Small intestine (tissue), 7 donors: ENCODE measurements at regions not wholly inside any gene's neighbourhood (a gene's known extent, or its start where the extent isn't known, plus 50 kb on each side); places are given as distances from the start of the nearest gene placed in this dataset.

Source experiments
- DNase-seq, 2 donors: peaks; one replicate each; pipeline versions ENCODE4 v3.0.0 to v3.0.0-alpha.2; 2013
- FAIRE-seq: peaks from 2 replicates; lab custom pipeline; 2012; peaks lifted over from hg19 to GRCh38; lab: Jason Lieb, UNC
- H3K27ac ChIP-seq, 3 donors: one replicate each; pipeline ENCODE4 v1.5.1; 2013; ENCODE audit warnings: low read length in 2 of 3, mild to moderate bottlenecking in 2 of 3, control low read depth in 1 of 3, inconsistent platforms in 1 of 3, low read depth in 1 of 3, moderate library complexity in 1 of 3
- H3K27me3 ChIP-seq, 3 donors: one replicate each; pipeline ENCODE4 v1.6.1; 2013; ENCODE audit warnings: low read length in 3 of 3, inconsistent platforms in 1 of 3; ENCODE audit not compliant: control insufficient read depth in 3 of 3, insufficient read depth in 3 of 3
- H3K36me3 ChIP-seq, 3 donors: one replicate each; pipeline ENCODE4 v1.6.1; 2013; ENCODE audit warnings: low read length in 3 of 3, inconsistent platforms in 1 of 3, low read depth in 1 of 3, mild to moderate bottlenecking in 1 of 3, moderate library complexity in 1 of 3; ENCODE audit not compliant: control insufficient read depth in 3 of 3, insufficient read depth in 2 of 3
- H3K4me1 ChIP-seq, 3 donors: one replicate each; pipeline ENCODE4 v1.6.1; 2013; ENCODE audit warnings: low read length in 2 of 3, inconsistent platforms in 1 of 3, low read depth in 1 of 3, mild to moderate bottlenecking in 1 of 3, moderate library complexity in 1 of 3; ENCODE audit not compliant: control insufficient read depth in 3 of 3, insufficient read depth in 2 of 3
- H3K4me3 ChIP-seq, 3 donors: one replicate each; pipeline ENCODE4 v1.5.1; 2013; ENCODE audit warnings: low read length in 3 of 3, control low read depth in 1 of 3, inconsistent platforms in 1 of 3, low read depth in 1 of 3, mild to moderate bottlenecking in 1 of 3, moderate library complexity in 1 of 3
- H3K9me3 ChIP-seq, 2 donors: one replicate each; pipeline ENCODE4 v1.6.1; 2013; ENCODE audit warnings: low read depth in 1 of 2, low read length in 1 of 2; ENCODE audit not compliant: control insufficient read depth in 2 of 2, insufficient read depth in 1 of 2
- WGBS, 3 donors: extraction: QIAGEN DNeasy Blood & Tissue Kit; methylation state at CpG; one replicate each; pipeline ENCODE4 v1.1.7; 2013; 5-methylcytosine and 5-hydroxymethylcytosine counted together
- donor health status: healthy with polysubstance abuse.
- donor health status: control.
- donor health status: control.
- donor health status: Bipolar disorder and iron deficiency.
- donor health status: healthy.

DNA sequence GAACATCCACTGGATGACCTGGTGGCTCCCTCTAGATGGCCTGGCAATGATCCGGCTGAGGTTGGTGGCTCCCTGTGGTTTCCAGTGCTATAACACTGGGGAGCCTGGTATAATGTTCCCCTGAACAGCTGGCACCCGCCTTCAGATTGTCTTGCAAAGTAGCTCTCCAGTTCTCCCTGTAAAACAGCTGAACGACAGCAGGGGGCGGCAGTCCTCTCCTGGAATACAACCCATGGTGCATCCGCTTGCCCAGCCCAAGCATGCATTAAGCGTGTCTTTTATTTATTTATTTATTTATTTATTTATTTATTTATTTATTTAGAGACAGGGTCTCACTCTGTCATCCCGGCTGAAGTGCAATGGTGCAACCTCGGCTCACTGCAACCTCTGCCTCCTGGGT is 258.9 kb downstream of the BUD13 start:
- no peaks in the 10 kb centered on the region for H3K9me3 ChIP-seq
- 20 to 43% (median 34%) methylated on average over 8 of the region's 8 CpGs for WGBS, 3 donors
- H3K36me3 ChIP-seq: no peaks in the 10 kb centered on the region
- H3K4me1 ChIP-seq: no peaks in the 10 kb centered on the region
- no peak overlapping the region for H3K27ac ChIP-seq
- FAIRE-seq: no peak
- no peak overlapping the region for H3K4me3 ChIP-seq
- peak; percentile 57 to 75 for DNase-seq
- peaks cover 0 to 5% (median 2%) of the 10 kb centered on the region in 3 donors for H3K27me3 ChIP-seq

DNA sequence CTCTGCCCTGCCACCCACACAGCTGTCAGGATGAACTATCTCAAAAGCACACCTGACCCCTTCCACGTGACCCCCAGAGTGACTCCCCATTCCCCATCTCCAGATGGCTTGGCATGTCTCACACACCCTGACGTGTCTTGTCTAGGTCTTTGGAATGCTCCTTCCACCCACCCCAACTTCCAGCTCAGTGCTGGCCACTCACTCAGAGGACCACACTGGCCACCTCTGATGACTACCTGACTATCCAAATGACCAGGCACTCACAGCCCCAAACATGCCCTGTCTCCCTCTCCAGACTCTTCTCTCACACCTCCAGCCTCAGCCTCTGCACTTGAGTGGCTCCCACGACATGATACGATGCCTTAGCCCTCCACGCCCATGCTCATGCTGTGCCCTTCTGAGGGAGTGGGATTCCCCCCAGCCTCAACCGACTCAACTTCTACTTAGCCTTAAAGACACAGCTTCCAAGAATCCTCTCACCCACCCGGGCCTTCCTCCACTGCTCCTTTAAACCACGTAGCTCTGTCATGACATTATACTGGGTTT is 259.4 kb downstream of the BUD13 start:
- Histone ChIP-seq H3K4me3 (no peak overlapping the region), H3K9me3 (no peaks in the 10 kb centered on the region), H3K36me3 (no peaks in the 10 kb centered on the region), H3K27me3 (peaks cover 0 to 5% (median 4%) of the 10 kb centered on the region in 3 donors), H3K4me1 (no peaks in the 10 kb centered on the region), H3K27ac (no peak overlapping the region)
- DNase-seq (no peak), FAIRE-seq (no peak)
- WGBS, 3 donors: 58 to 62% (median 59%) methylated on average over 8 of the region's 8 CpGs

DNA sequence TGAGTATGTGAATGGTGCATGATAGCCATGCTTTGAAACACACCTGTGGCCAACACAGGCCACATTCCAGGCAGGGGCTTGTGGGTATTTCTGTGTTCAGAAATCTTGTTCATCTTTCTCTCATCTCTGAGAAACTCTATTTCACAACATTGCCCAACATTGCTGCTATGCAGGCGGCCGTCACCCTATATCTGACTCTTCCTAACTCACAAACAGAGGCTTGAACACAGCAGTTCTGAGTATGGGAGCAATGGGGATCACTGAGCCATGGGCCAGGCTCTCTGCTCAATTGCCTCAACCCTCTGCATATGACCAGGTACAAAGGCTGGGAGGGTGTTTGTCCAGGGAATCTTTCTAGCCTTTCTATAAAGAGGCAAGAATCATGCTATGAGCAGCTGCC is 259.9 kb downstream of the BUD13 start:
- no peak for FAIRE-seq

DNA sequence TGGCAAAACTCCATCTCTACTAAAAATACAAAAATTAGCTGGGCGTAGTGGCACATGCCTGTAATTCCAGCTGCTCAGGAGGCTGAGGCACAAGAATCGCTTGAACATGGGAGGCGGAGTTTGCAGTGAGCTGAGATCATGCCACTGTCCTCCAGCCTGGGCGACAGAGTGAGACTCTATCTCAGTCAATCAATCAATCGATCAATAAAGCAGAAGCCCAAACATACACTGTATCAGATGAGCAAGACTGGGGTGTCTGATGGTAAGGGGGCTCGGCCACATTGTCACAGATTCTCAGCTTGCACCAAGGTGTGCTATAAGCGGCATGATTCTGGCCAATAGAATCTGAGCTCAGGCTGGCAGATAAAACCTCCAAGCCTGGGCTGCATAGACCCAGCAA is 261.1 kb downstream of the BUD13 start:
- H3K4me3 ChIP-seq: no peak overlapping the region
- no peaks in the 10 kb centered on the region for H3K9me3 ChIP-seq
- no peaks in the 10 kb centered on the region for H3K4me1 ChIP-seq
- H3K36me3 ChIP-seq: no peaks in the 10 kb centered on the region
- 77 to 79% (median 78%) methylated on average over 7 of the region's 7 CpGs for WGBS, 3 donors
- no peak for FAIRE-seq
- H3K27me3 ChIP-seq: peaks cover 0 to 11% (median 8%) of the 10 kb centered on the region in 3 donors
- no peak overlapping the region for H3K27ac ChIP-seq
- no peak for DNase-seq

More for the DNA sequence above, 259.9 kb downstream of the BUD13 start:
- H3K27ac ChIP-seq: no peak overlapping the region
- H3K36me3 ChIP-seq: no peaks in the 10 kb centered on the region
- DNase-seq: no peak
- WGBS, 3 donors: 92 to 94% (median 93%) methylated on average over 2 of the region's 2 CpGs
- H3K4me3 ChIP-seq: no peak overlapping the region
- no peaks in the 10 kb centered on the region for H3K4me1 ChIP-seq
- H3K9me3 ChIP-seq: no peaks in the 10 kb centered on the region
- peaks cover 0 to 7% (median 4%) of the 10 kb centered on the region in 3 donors for H3K27me3 ChIP-seq

DNA sequence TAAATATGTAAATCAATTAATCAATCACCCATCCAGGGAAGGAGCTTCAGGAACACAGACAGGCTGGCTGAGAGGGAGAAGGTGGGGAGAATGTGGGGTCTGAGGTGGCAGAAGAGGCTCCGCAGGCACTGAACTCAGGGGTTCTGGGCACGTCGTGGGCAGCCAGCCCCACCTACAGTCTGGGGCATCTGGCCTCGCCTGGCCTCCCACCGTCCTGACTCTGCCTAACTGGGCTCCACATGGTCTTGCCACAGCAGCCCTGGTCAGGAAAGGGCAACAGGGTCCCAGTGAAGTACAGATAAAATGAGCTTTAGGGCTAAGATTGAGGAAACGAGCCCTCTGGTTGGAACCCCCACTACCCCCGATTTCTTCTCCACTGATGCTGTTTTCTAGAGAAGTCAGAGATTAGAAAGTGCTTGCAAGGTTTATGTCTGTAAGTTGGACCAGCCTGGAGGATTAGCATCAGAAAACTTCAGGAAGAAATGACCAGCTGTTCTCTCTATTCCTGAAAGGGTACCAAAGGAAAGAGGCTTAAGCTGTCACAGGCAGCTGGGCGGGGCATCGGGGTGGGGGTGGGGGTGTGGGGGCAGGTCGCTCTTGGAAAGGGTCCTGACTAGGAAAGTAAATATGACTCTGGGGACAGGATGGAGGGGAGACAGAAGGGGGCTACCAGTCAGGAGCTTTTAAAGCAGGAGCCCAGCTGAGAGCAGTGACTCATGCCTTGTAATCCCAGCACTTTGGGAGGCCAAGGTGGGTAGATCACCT is 261.7 kb downstream of the BUD13 start:
- no peaks in the 10 kb centered on the region for H3K36me3 ChIP-seq
- no peak overlapping the region for H3K4me3 ChIP-seq
- FAIRE-seq (no peak), DNase-seq (no peak)
- H3K27me3 ChIP-seq: peaks cover 3 to 15% (median 8%) of the 10 kb centered on the region in 3 donors
- no peak overlapping the region for H3K27ac ChIP-seq
- WGBS, 3 donors: 64 to 75% (median 73%) methylated on average over 10 of the region's 10 CpGs
- H3K4me1 ChIP-seq: no peaks in the 10 kb centered on the region
- no peaks in the 10 kb centered on the region for H3K9me3 ChIP-seq

DNA sequence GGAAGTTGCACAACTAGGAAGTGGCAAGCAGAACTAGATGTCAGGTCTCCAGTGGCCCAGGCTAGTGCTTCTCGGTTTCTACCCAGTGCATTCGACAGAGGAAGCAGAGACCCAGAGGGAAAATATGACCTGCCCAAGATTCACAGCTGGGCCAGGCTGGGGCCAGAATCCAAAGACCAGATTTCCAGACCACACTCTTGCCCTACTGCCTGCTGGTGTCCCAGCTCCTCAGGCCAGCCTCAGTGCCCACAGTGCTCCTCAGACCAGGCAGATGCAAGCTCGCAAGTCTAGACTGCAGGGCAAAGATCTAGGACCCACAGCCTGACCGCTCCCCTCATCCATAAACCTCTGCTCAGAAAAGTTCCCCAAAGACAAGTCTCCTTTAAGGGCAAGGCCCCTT is 262.6 kb downstream of the BUD13 start:
- WGBS, 3 donors: 77 to 86% (median 81%) methylated on average over 4 of the region's 4 CpGs
- Histone ChIP-seq H3K27me3 (peaks cover 3 to 20% (median 8%) of the 10 kb centered on the region in 3 donors), H3K9me3 (no peaks in the 10 kb centered on the region), H3K36me3 (no peaks in the 10 kb centered on the region), H3K27ac (no peak overlapping the region), H3K4me3 (no peak overlapping the region), H3K4me1 (no peaks in the 10 kb centered on the region)
- DNase-seq (no peak), FAIRE-seq (no peak)

DNA sequence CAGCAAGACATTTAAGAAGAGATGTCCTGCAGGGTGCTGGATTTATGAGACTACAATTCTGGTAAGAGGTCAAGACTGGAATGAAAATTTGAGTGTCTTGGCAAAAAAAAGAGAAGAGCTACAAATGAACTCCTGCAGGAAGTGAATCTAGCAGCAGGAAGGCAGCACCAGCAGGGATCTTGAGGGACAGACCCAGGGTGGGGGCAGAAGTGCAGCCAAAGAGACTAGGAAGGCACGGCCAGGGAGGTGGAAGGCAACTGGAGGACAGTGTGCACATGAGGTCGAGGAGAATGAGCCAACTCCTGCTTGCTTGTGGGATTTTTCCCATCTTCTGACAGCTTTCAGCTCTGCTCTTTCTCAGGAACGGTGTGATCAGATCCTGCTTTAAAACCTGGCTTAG is 263.2 kb downstream of the BUD13 start:
- no peak for FAIRE-seq
- H3K9me3 ChIP-seq: no peaks in the 10 kb centered on the region
- no peaks in the 10 kb centered on the region for H3K36me3 ChIP-seq
- no peaks in the 10 kb centered on the region for H3K4me1 ChIP-seq
- no peak for DNase-seq
- peaks cover 3 to 20% (median 8%) of the 10 kb centered on the region in 3 donors for H3K27me3 ChIP-seq
- no peak overlapping the region for H3K4me3 ChIP-seq
- 39 to 64% (median 56%) methylated on average over 3 of the region's 3 CpGs for WGBS, 3 donors
- H3K27ac ChIP-seq: no peak overlapping the region

DNA sequence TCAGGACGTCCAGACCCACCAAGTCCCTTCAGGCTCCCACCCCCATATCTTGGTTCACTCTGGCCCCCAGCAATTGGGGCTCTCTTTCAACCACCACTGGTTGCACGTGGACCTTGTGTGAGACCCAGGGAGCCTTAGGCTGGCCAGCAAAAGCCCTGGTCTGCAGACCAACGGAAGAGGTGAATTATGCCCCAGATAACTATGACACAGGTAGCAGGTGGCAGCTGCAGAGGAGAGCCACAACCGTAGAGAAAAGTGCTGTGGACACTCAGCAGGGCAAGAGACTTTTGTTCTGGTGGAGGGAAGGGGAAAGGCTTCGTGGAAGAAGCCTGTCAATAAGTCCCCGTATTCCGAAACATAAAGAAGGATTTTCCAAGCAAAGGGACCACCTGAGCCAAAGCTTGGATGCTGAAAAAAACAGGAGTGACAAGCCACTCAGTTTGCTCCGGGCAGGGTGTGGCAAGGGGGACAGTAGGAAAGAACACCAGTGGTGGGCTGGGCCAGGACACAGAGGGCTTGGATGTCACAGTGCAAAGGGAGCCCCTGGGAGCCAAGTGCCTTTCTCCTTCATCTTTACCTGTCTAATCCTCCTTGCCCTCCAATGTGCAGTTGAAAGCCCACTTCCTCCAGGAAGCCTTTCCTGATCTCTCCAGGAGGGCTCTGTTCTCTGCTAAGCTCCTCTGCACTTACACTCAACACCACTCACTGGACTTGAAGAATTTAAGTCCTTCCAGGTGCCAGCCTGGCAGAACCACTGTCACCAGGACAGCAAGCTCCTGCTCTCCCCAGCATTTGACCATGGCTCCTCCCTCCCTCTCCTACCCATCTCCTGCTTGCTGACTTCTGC is 264.7 kb downstream of the BUD13 start:
- Histone ChIP-seq H3K9me3 (no peaks in the 10 kb centered on the region), H3K4me1 (no peaks in the 10 kb centered on the region), H3K27ac (no peak overlapping the region), H3K36me3 (no peaks in the 10 kb centered on the region), H3K4me3 (no peak overlapping the region), H3K27me3 (peaks cover 3 to 31% (median 8%) of the 10 kb centered on the region in 3 donors)
- FAIRE-seq (no peak), DNase-seq (no peak)
- WGBS, 3 donors: 60 to 68% (median 68%) methylated on average over 8 of the region's 8 CpGs
